Esophagus muscularis mucosa (tissue), 4 donors: ENCODE measurements at regions not wholly inside any gene's neighbourhood (a gene's known extent, or its start where the extent isn't known, plus 50 kb on each side); places are given as distances from the start of the nearest gene placed in this dataset.
A peak's percentile ranks its signal among the peaks of the same experiment; 100 is the strongest.

Experiments
- CTCF ChIP-seq, 3 experiments: fragments of 200-600 bp in 2 of 3; fragments of 450-650 bp in 1 of 3; sonication (generic) in 2 of 3; IDR thresholded peaks; one replicate each; pipeline ENCODE4 v1.5.1; 2017 to 2019; ENCODE audit warnings: antibody characterized with exemption in 3 of 3, mild to moderate bottlenecking in 2 of 3, moderate library complexity in 1 of 3
- EP300 ChIP-seq: sonication (generic); formaldehyde crosslinking; IDR thresholded peaks from one replicate; pipeline ENCODE4 v1.6.1; 2017; ENCODE audit warnings: antibody characterized with exemption
- POLR2A ChIP-seq: fragments of 450-650 bp; IDR thresholded peaks from one replicate; pipeline ENCODE4 v1.6.1; 2017; ENCODE audit warnings: antibody characterized with exemption, moderate library complexity, mild to moderate bottlenecking, low read depth
- POLR2AphosphoS5 ChIP-seq, 2 donors: sonication (generic); formaldehyde crosslinking; IDR thresholded peaks; one replicate each; pipeline ENCODE4 v1.6.1; 2017; ENCODE audit warnings: antibody characterized with exemption in 2 of 2

GRCh38 chr12:111024205-111024801 is 103.9 kb upstream of the MYL2 start:
- peak; percentile 52 to 65 (median 54) for TF ChIP-seq CTCF (IDR thresholded peaks at IDR 0.05)
- no peak for TF ChIP-seq POLR2A
- TF ChIP-seq POLR2AphosphoS5 (IDR thresholded peaks at IDR 0.05) = no peak
- TF ChIP-seq EP300 = no peak
